A673 (cell line): ENCODE measurements at regions not wholly inside any gene's neighbourhood (a gene's known extent, or its start where the extent isn't known, plus 50 kb on each side); places are given as distances from the start of the nearest gene placed in this dataset.

Experiments used
- BruUV-seq: library from RNA; stranded (reverse); fragments of 400-500 nt; replicated peaks from 2 replicates; lab custom pipeline; 2021; lab: Mats Ljungman, UMichigan
- CTCF ChIA-PET: fragments of 300-600 bp; sonication (Branson Sonifier 250); formaldehyde crosslinking; loops from one replicate; lab custom pipeline; 2022; ENCODE audit warnings: antibody characterized with exemption; lab: Charles Lee
- POLR2A ChIA-PET: fragments of 300-600 bp; sonication (Branson Sonifier 250); formaldehyde crosslinking; loops from one replicate; lab custom pipeline; 2022; ENCODE audit warnings: antibody characterized with exemption; ENCODE audit not compliant: low non-redundant PET; lab: Charles Lee
- DNase-seq: peaks from one replicate; pipeline ENCODE4 v3.0.0-alpha.2; 2015; ENCODE audit warnings: low spot score
- H3K27ac ChIP-seq: fragments of 200-600 bp; sonication (generic); 2 replicates; pipeline ENCODE4 v1.5.1; 2016; ENCODE audit warnings: mixed run types, low read depth, mild to moderate bottlenecking, mixed read lengths, antibody characterized with exemption, low read length; ENCODE audit not compliant: poor library complexity, severe bottlenecking
- H3K27me3 ChIP-seq: fragments of 200-600 bp; sonication (generic); replicated peaks from 2 replicates; pipeline ENCODE4 v1.6.1; 2017; ENCODE audit warnings: mixed run types, low read depth, mild to moderate bottlenecking, mixed read lengths, antibody characterized with exemption, low read length; ENCODE audit not compliant: insufficient read depth, poor library complexity
- H3K36me3 ChIP-seq: fragments of 200-600 bp; sonication (generic); 2 replicates; pipeline ENCODE4 v1.6.1; 2016; ENCODE audit warnings: mixed run types, mild to moderate bottlenecking, mixed read lengths, antibody characterized with exemption, low read length; ENCODE audit not compliant: insufficient read depth, poor library complexity, severe bottlenecking
- H3K4me1 ChIP-seq: fragments of 200-600 bp; sonication (generic); 2 replicates; pipeline ENCODE4 v1.6.1; 2017; ENCODE audit warnings: mixed run types, mild to moderate bottlenecking, mixed read lengths, antibody characterized with exemption, low read length; ENCODE audit not compliant: insufficient read depth, poor library complexity, severe bottlenecking
- H3K4me3 ChIP-seq: fragments of 200-600 bp; sonication (generic); 2 replicates; pipeline ENCODE4 v1.5.1; 2016; ENCODE audit warnings: low read depth, mixed run types, mild to moderate bottlenecking, mixed read lengths, low read length; ENCODE audit not compliant: poor library complexity, severe bottlenecking
- H3K9me3 ChIP-seq: fragments of 200-600 bp; sonication (generic); 2 replicates; pipeline ENCODE4 v1.6.1; 2016; ENCODE audit warnings: mixed run types, low read depth, mild to moderate bottlenecking, mixed read lengths, antibody characterized with exemption, low read length; ENCODE audit not compliant: poor library complexity, severe bottlenecking
- CTCF ChIP-seq: fragments of 300-800, 200-600 bp; sonication (generic); conservative IDR thresholded peaks from 2 replicates; pipeline ENCODE4 v1.5.1; 2017; ENCODE audit warnings: low read depth, mild to moderate bottlenecking, antibody characterized with exemption, low read length, moderate library complexity, mixed read lengths
- EZH2 ChIP-seq: fragments of 200-600 bp; sonication (generic); IDR thresholded peaks from 2 replicates; pipeline ENCODE4 v1.6.1; 2017; ENCODE audit warnings: borderline replicate concordance, low read depth, mild to moderate bottlenecking, mixed read lengths, antibody characterized with exemption, low read length; ENCODE audit not compliant: poor library complexity, severe bottlenecking
- intact Hi-C: fragments of 100-400 bp; cut with micrococcal nuclease; formaldehyde crosslinking; loops from one replicate; pipeline ENCODE4 v1.10.0; 2022; ENCODE audit not compliant: unreplicated experiment

DNA sequence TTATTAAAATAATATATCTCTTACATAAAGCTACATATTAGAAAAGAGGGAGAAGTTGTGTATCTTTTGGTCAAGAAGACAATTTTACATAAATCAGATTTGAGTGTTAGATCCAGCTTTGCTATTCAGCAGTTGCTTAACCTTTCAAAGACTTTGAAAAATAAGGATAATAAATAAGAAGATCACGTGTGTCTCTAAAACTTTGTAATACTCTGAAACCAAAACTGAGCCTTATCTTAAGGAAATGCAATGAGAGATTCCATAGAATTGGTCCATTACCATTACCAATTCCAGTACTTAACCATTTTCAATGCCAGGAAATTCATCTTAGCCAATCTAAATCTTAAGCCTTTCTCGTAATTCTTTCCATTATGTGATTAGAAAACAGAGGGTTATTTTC lies 89.2 kb upstream of the COL5A2 start:
- H3K27me3 ChIP-seq: no peaks in the 10 kb centered on the region
- BruUV-seq: no TSS peak
- intact Hi-C loops: no loop called here
- no peak for TF ChIP-seq CTCF
- TF ChIP-seq EZH2: no peak
- ChIA-PET CTCF (no interaction called here), POLR2A (no interaction called here)
- no peak for DNase-seq
- H3K4me1 ChIP-seq: peaks cover 9% of the 10 kb centered on the region
- no peaks in the 10 kb centered on the region for H3K36me3 ChIP-seq
- H3K27ac ChIP-seq: no peak overlapping the region
- H3K4me3 ChIP-seq: no peak overlapping the region
- no peaks in the 10 kb centered on the region for H3K9me3 ChIP-seq

GRCh38 chr2:189273734-189274133 lies 94.2 kb upstream of the COL5A2 start:
- ChIA-PET POLR2A (no interaction called here), CTCF (interaction anchor here (1.0 kb wide), 1 partner anchor 80 kb away, joined by 4 read pairs; no protein-coding TSS in a partner anchor)
- TF ChIP-seq CTCF: no peak
- no peak for TF ChIP-seq EZH2
- intact Hi-C loops: no loop called here
- H3K4me1 ChIP-seq: peaks cover 8% of the 10 kb centered on the region
- H3K27me3 ChIP-seq: no peaks in the 10 kb centered on the region
- no peaks in the 10 kb centered on the region for H3K36me3 ChIP-seq
- no peak overlapping the region for H3K27ac ChIP-seq
- H3K4me3 ChIP-seq: no peak overlapping the region
- H3K9me3 ChIP-seq: no peaks in the 10 kb centered on the region
- no TSS peak for BruUV-seq
- DNase-seq: no peak

DNA sequence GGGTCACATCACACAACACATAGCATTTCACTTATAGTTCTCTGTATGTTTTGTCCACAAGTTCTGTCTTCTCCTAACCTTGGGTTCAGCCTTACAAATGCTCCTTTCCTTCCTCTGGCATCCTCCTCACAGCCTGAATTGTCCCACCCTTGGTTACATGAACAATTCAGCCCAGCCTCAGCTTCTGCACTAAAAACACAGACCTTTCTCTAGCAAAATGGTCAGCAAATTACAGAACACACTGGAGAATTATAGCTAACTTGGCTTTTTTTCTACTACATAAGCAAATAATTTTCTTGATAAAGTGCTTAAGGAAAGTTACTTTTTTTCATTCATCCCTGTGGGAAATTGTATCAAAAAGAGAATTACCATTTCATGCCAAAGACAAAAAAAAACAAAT lies 94.8 kb upstream of the COL5A2 start:
- intact Hi-C loops: no loop called here
- CTCF ChIA-PET: no interaction called here
- Histone ChIP-seq H3K36me3 (no peaks in the 10 kb centered on the region), H3K4me1 (peaks cover 8% of the 10 kb centered on the region), H3K27me3 (no peaks in the 10 kb centered on the region), H3K27ac (no peak overlapping the region), H3K4me3 (no peak overlapping the region), H3K9me3 (no peaks in the 10 kb centered on the region)
- TF ChIP-seq CTCF (no peak), EZH2 (no peak)
- POLR2A ChIA-PET: no interaction called here
- no TSS peak for BruUV-seq
- no peak for DNase-seq
